C4-2B (cell line): ENCODE measurements at regions not wholly inside any gene's neighbourhood (a gene's known extent, or its start where the extent isn't known, plus 50 kb on each side); places are given as distances from the start of the nearest gene placed in this dataset.

ENCODE experiments used
- CTCF ChIP-seq: fragments of 450-650 bp; conservative IDR thresholded peaks from 2 replicates; pipeline ENCODE4 v1.5.1; 2017; ENCODE audit warnings: mild to moderate bottlenecking
- ZFX ChIP-seq: fragments of 450-650 bp; IDR thresholded peaks from 2 replicates; pipeline ENCODE4 v1.6.1; 2017

GRCh38 chr6:166760288-166760687, 133.2 kb upstream of the RPS6KA2 start:
- TF ChIP-seq CTCF (no peak), ZFX (no peak)
